ENCODE measurements at regions not wholly inside any gene's neighbourhood (a gene's known extent, or its start where the extent isn't known, plus 50 kb on each side); places are given as distances from the start of the nearest gene placed in this dataset.

- H3K4me2 ChIP-seq (ENCODE audit: insufficient read depth, low read length) = no peak overlapping the region
- H3K27me3 ChIP-seq (ENCODE audit: insufficient read depth, low read length, poor library complexity) = peaks cover 3% of the 10 kb centered on the region
Measured at GRCh38 chrX:40166582-40166981, 68.8 kb upstream of the BCOR start.

GRCh38 chrX:40165861-40166260, 68.1 kb upstream of the BCOR start:
- H3K27ac ChIP-seq (ENCODE audit: low read length) = no peak overlapping the region
- H3K27me3 ChIP-seq (ENCODE audit: insufficient read depth, low read length, poor library complexity) = no peaks in the 10 kb centered on the region
- peaks cover 16% of the 10 kb centered on the region for H3K4me1 ChIP-seq (ENCODE audit: insufficient read depth, low read length)
- no peaks in the 10 kb centered on the region for H3K79me2 ChIP-seq (ENCODE audit: insufficient read depth, low read length)
- H2AFZ ChIP-seq (ENCODE audit: low read depth, low read length) = no peak overlapping the region
- no peaks in the 10 kb centered on the region for H3K36me3 ChIP-seq (ENCODE audit: insufficient read depth, low read length)
- H3K9me3 ChIP-seq (ENCODE audit: insufficient read depth, low read length, severe bottlenecking) = no peaks in the 10 kb centered on the region
- no peak overlapping the region for H3K4me2 ChIP-seq (ENCODE audit: insufficient read depth, low read length)
- H4K20me1 ChIP-seq (ENCODE audit: insufficient read depth, low read length) = peaks cover 3% of the 10 kb centered on the region; the same call in 1 of the 2 replicates
- no peak for TF ChIP-seq CTCF (IDR thresholded peaks at IDR 0.05; ENCODE audit: borderline replicate concordance, extremely low read depth, low read length, poor library complexity, severe bottlenecking)
- TF ChIP-seq EZH2 (IDR thresholded peaks at IDR 0.05; ENCODE audit: borderline replicate concordance, low read depth, low read length, severe bottlenecking) = no peak
- ATAC-seq (ENCODE audit: insufficient read depth, low read depth) (no peak), DNase-seq (no peak)
- H3K4me3 ChIP-seq (ENCODE audit: low read depth in 1 of 2, low read length in 2 of 2) = no peak overlapping the region
- H3K9ac ChIP-seq (ENCODE audit: low read depth, low read length) = no peak overlapping the region

More at GRCh38 chrX:40166582-40166981, 68.8 kb upstream of the BCOR start:
- no peaks in the 10 kb centered on the region for H3K9me3 ChIP-seq (ENCODE audit: insufficient read depth, low read length, severe bottlenecking)
- H3K9ac ChIP-seq (ENCODE audit: low read depth, low read length) = no peak overlapping the region
- H2AFZ ChIP-seq (ENCODE audit: low read depth, low read length) = no peak overlapping the region
- no peaks in the 10 kb centered on the region for H3K36me3 ChIP-seq (ENCODE audit: insufficient read depth, low read length)
- DNase-seq (no peak), ATAC-seq (ENCODE audit: insufficient read depth, low read depth) (peak; percentile 56)
- peaks cover 3% of the 10 kb centered on the region; the same call in 1 of the 2 replicates for H4K20me1 ChIP-seq (ENCODE audit: insufficient read depth, low read length)
- no peak for TF ChIP-seq CTCF (IDR thresholded peaks at IDR 0.05; ENCODE audit: borderline replicate concordance, extremely low read depth, low read length, poor library complexity, severe bottlenecking)
- no peak for TF ChIP-seq EZH2 (IDR thresholded peaks at IDR 0.05; ENCODE audit: borderline replicate concordance, low read depth, low read length, severe bottlenecking)
- H3K27ac ChIP-seq (ENCODE audit: low read length) = no peak overlapping the region
- H3K4me1 ChIP-seq (ENCODE audit: insufficient read depth, low read length) = peaks cover 22% of the 10 kb centered on the region
- no peaks in the 10 kb centered on the region for H3K79me2 ChIP-seq (ENCODE audit: insufficient read depth, low read length)
- no peak overlapping the region for H3K4me3 ChIP-seq (ENCODE audit: low read depth in 1 of 2, low read length in 2 of 2)

DNA sequence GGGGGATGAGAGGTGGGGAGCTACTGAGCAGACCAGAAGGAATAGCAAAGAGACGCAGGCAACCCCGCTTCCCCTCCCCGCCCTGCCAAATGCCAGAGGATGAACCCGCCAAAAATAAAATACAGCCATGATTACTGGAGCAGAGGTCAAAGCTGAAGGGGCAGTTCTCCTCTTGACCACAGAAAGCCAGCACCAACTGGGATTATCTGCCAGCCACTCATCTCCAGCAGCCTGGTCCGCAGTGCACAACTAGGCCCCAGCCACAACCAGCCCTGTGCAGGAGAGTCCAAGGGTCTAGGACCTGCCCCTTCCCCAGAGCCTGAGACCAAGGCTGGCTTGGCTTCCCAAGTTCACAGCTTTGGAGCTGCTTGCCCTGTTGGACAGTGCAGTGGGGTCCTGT, 67.4 kb upstream of the BCOR start:
- H3K36me3 ChIP-seq (ENCODE audit: insufficient read depth, low read length) = no peaks in the 10 kb centered on the region
- no peak overlapping the region for H3K27ac ChIP-seq (ENCODE audit: low read length)
- H4K20me1 ChIP-seq (ENCODE audit: insufficient read depth, low read length) = peaks cover 3% of the 10 kb centered on the region; the same call in 1 of the 2 replicates
- H3K9ac ChIP-seq (ENCODE audit: low read depth, low read length) = no peak overlapping the region
- DNase-seq (no peak), ATAC-seq (ENCODE audit: insufficient read depth, low read depth) (no peak)
- no peaks in the 10 kb centered on the region for H3K27me3 ChIP-seq (ENCODE audit: insufficient read depth, low read length, poor library complexity)
- H3K4me3 ChIP-seq (ENCODE audit: low read depth in 1 of 2, low read length in 2 of 2) = no peak overlapping the region
- H3K9me3 ChIP-seq (ENCODE audit: insufficient read depth, low read length, severe bottlenecking) = no peaks in the 10 kb centered on the region
- no peak overlapping the region for H2AFZ ChIP-seq (ENCODE audit: low read depth, low read length)
- peaks cover 16% of the 10 kb centered on the region for H3K4me1 ChIP-seq (ENCODE audit: insufficient read depth, low read length)
- no peak overlapping the region for H3K4me2 ChIP-seq (ENCODE audit: insufficient read depth, low read length)
- no peaks in the 10 kb centered on the region for H3K79me2 ChIP-seq (ENCODE audit: insufficient read depth, low read length)
- TF ChIP-seq EZH2 (IDR thresholded peaks at IDR 0.05; ENCODE audit: borderline replicate concordance, low read depth, low read length, severe bottlenecking) (no peak), CTCF (IDR thresholded peaks at IDR 0.05; ENCODE audit: borderline replicate concordance, extremely low read depth, low read length, poor library complexity, severe bottlenecking) (no peak)

GRCh38 chrX:40164751-40165150, 67.0 kb upstream of the BCOR start:
- TF ChIP-seq EZH2 (IDR thresholded peaks at IDR 0.05; ENCODE audit: borderline replicate concordance, low read depth, low read length, severe bottlenecking) (no peak), CTCF (IDR thresholded peaks at IDR 0.05; ENCODE audit: borderline replicate concordance, extremely low read depth, low read length, poor library complexity, severe bottlenecking) (no peak)
- no peak overlapping the region for H3K27ac ChIP-seq (ENCODE audit: low read length)
- H4K20me1 ChIP-seq (ENCODE audit: insufficient read depth, low read length) = peaks cover 3% of the 10 kb centered on the region; the same call in 1 of the 2 replicates
- no peak overlapping the region for H3K4me3 ChIP-seq (ENCODE audit: low read depth in 1 of 2, low read length in 2 of 2)
- H3K27me3 ChIP-seq (ENCODE audit: insufficient read depth, low read length, poor library complexity) = no peaks in the 10 kb centered on the region
- no peak overlapping the region for H3K4me2 ChIP-seq (ENCODE audit: insufficient read depth, low read length)
- H3K9ac ChIP-seq (ENCODE audit: low read depth, low read length) = no peak overlapping the region
- no peaks in the 10 kb centered on the region for H3K36me3 ChIP-seq (ENCODE audit: insufficient read depth, low read length)
- H3K4me1 ChIP-seq (ENCODE audit: insufficient read depth, low read length) = peaks cover 15% of the 10 kb centered on the region
- H2AFZ ChIP-seq (ENCODE audit: low read depth, low read length) = no peak overlapping the region
- H3K9me3 ChIP-seq (ENCODE audit: insufficient read depth, low read length, severe bottlenecking) = no peaks in the 10 kb centered on the region
- DNase-seq (no peak), ATAC-seq (ENCODE audit: insufficient read depth, low read depth) (no peak)
- H3K79me2 ChIP-seq (ENCODE audit: insufficient read depth, low read length) = no peaks in the 10 kb centered on the region
